HepG2 (cell line): ENCODE measurements at regions not wholly inside any gene's neighbourhood (a gene's known extent, or its start where the extent isn't known, plus 50 kb on each side); places are given as distances from the start of the nearest gene placed in this dataset.

Experiments
- ATAC-seq: fragments of 200-7000 bp; cut with Tn5 transposase; 3 replicates; pipeline ENCODE4 v1.9.1; 2020; ENCODE audit warnings: mild to moderate bottlenecking, moderate library complexity
- BruUV-seq: library from RNA; stranded (reverse); fragments of 400-500 nt; replicated peaks from 2 replicates; lab custom pipeline; 2021; lab: Mats Ljungman, UMichigan
- CTCF ChIA-PET: fragments of 300-600 bp; formaldehyde crosslinking; extraction: SDS; loops from one replicate; lab custom pipeline; 2021; ENCODE audit warnings: low total read pairs, inconsistent platforms, low intra/inter-chr PET ratio; lab: Yijun Ruan, JAX
- POLR2A ChIA-PET: fragments of 350-600 bp; sonication (Branson Sonifier 250); formaldehyde crosslinking; loops from one replicate; lab custom pipeline; 2020; ENCODE audit warnings: antibody characterized with exemption, inconsistent platforms; lab: Yijun Ruan, JAX
- DNase-seq: peaks from one replicate; pipeline ENCODE4 v3.0.0-alpha.2; 2015; ENCODE audit warnings: low spot score
- FAIRE-seq: peaks from 3 replicates; lab custom pipeline; 2011; peaks lifted over from hg19 to GRCh38; lab: Jason Lieb, UNC
- H2AFZ ChIP-seq: one replicate; pipeline ENCODE4 v1.6.1; 2011; ENCODE audit warnings: low read length, inconsistent platforms
- H3K27ac ChIP-seq: fragments of 300-600 bp; 3 replicates; pipeline ENCODE4 v1.8.0; 2011; ENCODE audit warnings: mixed run types, mild to moderate bottlenecking, mixed read lengths, low read length, inconsistent platforms; ENCODE audit not compliant: insufficient read depth; ENCODE audit errors: extremely low read length
- H3K27me3 ChIP-seq, 2 experiments: fragments of 200-600 bp in 1 of 2; 2 replicates in 1 of 2; 3 replicates in 1 of 2; pipeline versions ENCODE4 v1.6.0 to v1.8.0; 2011; ENCODE audit warnings: low read length in 2 of 2, mild to moderate bottlenecking in 2 of 2, moderate library complexity in 2 of 2, inconsistent platforms in 1 of 2; ENCODE audit not compliant: insufficient read depth in 2 of 2, control insufficient read depth in 1 of 2
- H3K36me3 ChIP-seq, 2 experiments: fragments of 200-600 bp in 1 of 2; replicated peaks in 1 of 2; 2 replicates in 1 of 2; 3 replicates in 1 of 2; pipeline versions ENCODE4 v1.5.1 to v1.8.0; 2011; ENCODE audit warnings: low read length in 2 of 2, inconsistent platforms in 1 of 2; ENCODE audit not compliant: insufficient read depth in 2 of 2, control insufficient read depth in 1 of 2
- H3K4me1 ChIP-seq: 2 replicates; pipeline ENCODE4 v1.5.1; 2012; ENCODE audit warnings: low read length, inconsistent platforms; ENCODE audit not compliant: insufficient read depth
- H3K4me2 ChIP-seq: 2 replicates; pipeline ENCODE4 v1.6.0; 2011; ENCODE audit warnings: low read depth, low read length, inconsistent platforms
- H3K4me3 ChIP-seq, 3 experiments: fragments of 200-600 bp in 1 of 3; sonication (generic), shearing (Covaris generic) in 1 of 3; replicated peaks in 1 of 3; 2 replicates each; pipeline ENCODE4 v1.5.1; 2011 to 2016; ENCODE audit warnings: low read length in 3 of 3, inconsistent platforms in 2 of 3, low read depth in 2 of 3, mild to moderate bottlenecking in 2 of 3, control low read depth in 1 of 3, mixed read lengths in 1 of 3; ENCODE audit not compliant: insufficient read depth in 1 of 3
- H3K79me2 ChIP-seq: one replicate; pipeline ENCODE4 v1.6.1; 2011; ENCODE audit warnings: low read length, inconsistent platforms; ENCODE audit not compliant: insufficient read depth
- H3K9ac ChIP-seq: 2 replicates; pipeline ENCODE4 v1.6.0; 2011; ENCODE audit warnings: mild to moderate bottlenecking, low read depth, low read length, inconsistent platforms; ENCODE audit not compliant: insufficient read depth
- H3K9me3 ChIP-seq: 2 replicates; pipeline ENCODE4 v1.5.1; 2012; ENCODE audit warnings: mild to moderate bottlenecking, low read length
- H4K20me1 ChIP-seq: 2 replicates; pipeline ENCODE4 v1.6.0; 2011; ENCODE audit warnings: inconsistent platforms, mild to moderate bottlenecking, low read length, moderate library complexity; ENCODE audit not compliant: insufficient read depth
- AGO1 ChIP-seq: fragments of 200-400 bp; formaldehyde crosslinking; IDR thresholded peaks from 2 replicates; pipeline ENCODE4 v1.6.1; 2017; ENCODE audit warnings: mild to moderate bottlenecking, low read depth, low read length, moderate library complexity; ENCODE audit not compliant: poor library complexity, severe bottlenecking
- CSRNP1 ChIP-seq: sonication (generic); formaldehyde crosslinking; IDR thresholded peaks from 2 replicates; pipeline ENCODE4 v1.8.1; 2023; ENCODE audit warnings: mild to moderate bottlenecking, missing genetic modification reagents
- DRAP1 ChIP-seq: IDR thresholded peaks from 2 replicates; pipeline ENCODE4 v1.6.1; 2016; ENCODE audit warnings: missing genetic modification reagents, missing compliant biosample characterization
- GABPA ChIP-seq, 2 experiments: IDR thresholded peaks; 2 replicates each; pipeline ENCODE4 v1.6.1; 2011 to 2016; ENCODE audit warnings: low read depth in 2 of 2, low read length in 1 of 2, missing biosample characterization in 1 of 2, missing genetic modification characterization in 1 of 2
- HHEX ChIP-seq: IDR thresholded peaks from 2 replicates; pipeline ENCODE4 v1.6.1; 2016; ENCODE audit warnings: control low read depth
- HNF4A ChIP-seq: sonication (generic); formaldehyde crosslinking; IDR thresholded peaks from 2 replicates; pipeline ENCODE4 v1.4.0; 2020; ENCODE audit warnings: missing genetic modification reagents
- JUNB ChIP-seq: sonication (generic); formaldehyde crosslinking; IDR thresholded peaks from 2 replicates; pipeline ENCODE4 v1.8.0; 2022; ENCODE audit warnings: missing genetic modification reagents, mild to moderate bottlenecking, borderline replicate concordance
- KDM6A ChIP-seq: IDR thresholded peaks from 2 replicates; pipeline ENCODE4 v1.6.1; 2016; ENCODE audit warnings: low read depth
- NPAS2 ChIP-seq: sonication (generic); formaldehyde crosslinking; IDR thresholded peaks from 2 replicates; pipeline ENCODE4 v1.8.0; 2022; ENCODE audit warnings: mild to moderate bottlenecking, missing genetic modification reagents, borderline replicate concordance
- TAF15 ChIP-seq: fragments of 200-400 bp; formaldehyde crosslinking; IDR thresholded peaks from one replicate; pipeline ENCODE4 v1.6.1; 2018; ENCODE audit warnings: mild to moderate bottlenecking, low read depth, low read length; ENCODE audit not compliant: poor library complexity, severe bottlenecking
- ZNF550 ChIP-seq: sonication (generic); formaldehyde crosslinking; IDR thresholded peaks from 2 replicates; pipeline ENCODE4 v1.4.0; 2020; ENCODE audit warnings: mild to moderate bottlenecking, missing genetic modification reagents, borderline replicate concordance
- ZNF615 ChIP-seq: sonication (generic); formaldehyde crosslinking; IDR thresholded peaks from 2 replicates; pipeline ENCODE4 v1.5.0; 2020; ENCODE audit warnings: mild to moderate bottlenecking, missing genetic modification reagents, borderline replicate concordance
- ZNF75D ChIP-seq: sonication (generic); formaldehyde crosslinking; IDR thresholded peaks from 2 replicates; pipeline ENCODE4 v1.8.1; 2023; ENCODE audit warnings: missing genetic modification reagents, mild to moderate bottlenecking, borderline replicate concordance
- ZSCAN9 ChIP-seq: IDR thresholded peaks from 2 replicates; pipeline ENCODE4 v1.6.1; 2016; ENCODE audit warnings: borderline replicate concordance
- WGBS: methylation state at CpG from one replicate; pipeline ENCODE4 v1.1.6; 2017; ENCODE audit warnings: low lambda C conversion rate; 5-methylcytosine and 5-hydroxymethylcytosine counted together
- in situ Hi-C: cut with HindIII; loops from 2 replicates; pipeline ENCODE4 v1.10.0; 2017; ENCODE audit warnings: low pct_unique_long_range_greater_than_20kb; ENCODE audit not compliant: extremely low pct_ligation_motif_present
- intact Hi-C: fragments of 100-400 bp; cut with micrococcal nuclease; formaldehyde crosslinking; loops from one replicate; pipeline ENCODE4 v1.10.0; 2022; ENCODE audit not compliant: unreplicated experiment

GRCh38 chr21:28550057-28550825, 442.4 kb downstream of the LTN1 start:
- Histone ChIP-seq H3K9me3 (peaks cover 2% of the 10 kb centered on the region; the same call in 1 of the 2 replicates), H3K4me2 (no peak overlapping the region), H2AFZ (no peak overlapping the region), H3K4me1 (peaks cover 10% of the 10 kb centered on the region), H4K20me1 (no peaks in the 10 kb centered on the region), H3K4me3 (no peak overlapping the region), H3K79me2 (no peaks in the 10 kb centered on the region), H3K27ac (no peak overlapping the region), H3K36me3 (no peaks in the 10 kb centered on the region), H3K27me3 (no peaks in the 10 kb centered on the region), H3K9ac (no peak overlapping the region)
- ChIA-PET POLR2A (no interaction called here), CTCF (no interaction called here)
- BruUV-seq = no TSS peak
- in situ Hi-C loops = no loop called here
- WGBS = 9% methylated on average over 2 of the region's 2 CpGs
- DNase-seq (no peak), FAIRE-seq (no peak), ATAC-seq (no peak)
- TF ChIP-seq AGO1 (no peak), ZSCAN9 (CRISPR knock-in tag) (no peak)
- intact Hi-C loops = no loop called here

GRCh38 chr21:28548291-28548690, 444.4 kb downstream of the LTN1 start:
- H3K4me2 ChIP-seq = no peak overlapping the region
- no peaks in the 10 kb centered on the region for H4K20me1 ChIP-seq
- no TSS peak for BruUV-seq
- no peaks in the 10 kb centered on the region for H3K4me1 ChIP-seq
- FAIRE-seq = no peak
- POLR2A ChIA-PET = no interaction called here
- CTCF ChIA-PET = no interaction called here
- H3K36me3 ChIP-seq = no peaks in the 10 kb centered on the region
- H3K9ac ChIP-seq = no peak overlapping the region
- intact Hi-C loops = no loop called here
- no peak for DNase-seq
- no peaks in the 10 kb centered on the region for H3K79me2 ChIP-seq
- in situ Hi-C loops = no loop called here
- H3K4me3 ChIP-seq = no peak overlapping the region
- no peak overlapping the region for H3K27ac ChIP-seq
- 0% methylated on average over 2 of the region's 2 CpGs for WGBS
- no peak overlapping the region for H2AFZ ChIP-seq
- peaks cover 6% of the 10 kb centered on the region; the same call in 1 of the 2 replicates for H3K9me3 ChIP-seq
- no peaks in the 10 kb centered on the region for H3K27me3 ChIP-seq
- no peak for ATAC-seq
- TF ChIP-seq JUNB (CRISPR knock-in tag) (no peak), ZNF550 (CRISPR knock-in tag) (no peak), KDM6A (no peak), ZNF615 (CRISPR knock-in tag) (no peak), CSRNP1 (no peak), GABPA (IDR thresholded peaks at IDR 0.05; ENCODE audit: low read depth, low read length) (no peak), GABPA (CRISPR knock-in tag; IDR thresholded peaks at IDR 0.05; ENCODE audit: low read depth) (no peak), TAF15 (no peak), NPAS2 (CRISPR knock-in tag) (no peak), DRAP1 (CRISPR knock-in tag) (no peak), HNF4A (CRISPR knock-in tag) (no peak), HHEX (CRISPR knock-in tag) (no peak), ZNF75D (CRISPR knock-in tag) (no peak)
